GM19438 (cell line): ENCODE measurements at regions not wholly inside any gene's neighbourhood (a gene's known extent, or its start where the extent isn't known, plus 50 kb on each side); places are given as distances from the start of the nearest gene placed in this dataset.

Experiments
- ATAC-seq: cut with Tn5 transposase; IDR thresholded peaks from one replicate; pipeline ENCODE4 v1.9.1; 2021; ENCODE audit warnings: low read depth; ENCODE audit not compliant: unreplicated experiment

DNA sequence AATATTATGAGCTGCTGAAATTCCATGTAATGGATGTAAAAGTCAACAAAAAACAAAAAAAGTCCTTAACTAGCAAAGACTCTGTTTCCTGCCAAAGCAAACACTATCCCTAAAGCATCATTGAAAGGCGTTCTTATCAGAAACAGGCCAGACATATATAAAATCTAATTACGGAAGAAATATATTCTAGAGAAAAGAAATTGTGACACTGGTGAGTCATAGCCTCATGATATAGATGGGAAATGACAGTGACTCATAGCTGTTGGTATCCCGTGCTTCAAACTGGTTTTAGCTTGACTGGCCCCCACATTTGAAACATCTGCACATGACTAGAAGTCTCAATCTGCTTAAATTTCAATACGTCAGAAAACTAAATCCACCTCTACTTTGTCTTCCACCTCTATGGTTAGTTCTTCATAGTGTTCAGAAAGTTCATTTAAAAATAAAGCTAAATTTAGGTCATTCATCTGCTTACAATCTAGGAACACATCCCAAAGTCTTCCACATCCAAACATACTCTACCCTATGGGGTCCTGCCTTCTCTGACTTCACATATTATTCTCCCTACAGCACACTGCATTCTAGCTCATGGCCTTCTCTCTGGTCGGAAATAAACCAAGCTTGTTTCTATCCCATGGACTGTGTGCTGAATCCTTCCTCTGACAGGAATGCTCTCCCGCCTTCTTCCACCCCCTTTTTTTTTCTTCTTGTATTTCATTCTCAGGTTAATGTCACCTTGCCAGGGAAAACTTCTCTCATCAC is 456.3 kb upstream of the ARRDC4 start:
- no peak for ATAC-seq

DNA sequence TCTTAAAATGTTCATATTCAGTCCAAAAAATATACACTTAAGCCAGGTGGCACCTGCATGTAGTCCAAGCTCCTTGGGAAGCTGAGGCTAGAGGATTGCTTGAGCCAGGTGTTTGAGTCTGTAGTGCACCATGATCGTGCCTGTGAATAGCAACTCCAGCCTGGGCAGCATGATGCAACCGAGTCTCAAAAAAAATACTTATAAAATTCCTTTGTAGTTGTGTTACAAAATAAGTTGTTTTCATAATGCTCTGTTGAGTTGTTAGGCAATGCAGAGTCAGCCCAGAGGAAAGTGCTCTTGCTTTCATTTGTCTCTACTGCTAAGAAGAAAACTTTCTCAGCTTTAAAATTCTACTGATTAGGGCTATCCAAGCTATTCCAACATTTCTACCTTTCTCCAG is 442.8 kb upstream of the ARRDC4 start:
- no peak for ATAC-seq

DNA sequence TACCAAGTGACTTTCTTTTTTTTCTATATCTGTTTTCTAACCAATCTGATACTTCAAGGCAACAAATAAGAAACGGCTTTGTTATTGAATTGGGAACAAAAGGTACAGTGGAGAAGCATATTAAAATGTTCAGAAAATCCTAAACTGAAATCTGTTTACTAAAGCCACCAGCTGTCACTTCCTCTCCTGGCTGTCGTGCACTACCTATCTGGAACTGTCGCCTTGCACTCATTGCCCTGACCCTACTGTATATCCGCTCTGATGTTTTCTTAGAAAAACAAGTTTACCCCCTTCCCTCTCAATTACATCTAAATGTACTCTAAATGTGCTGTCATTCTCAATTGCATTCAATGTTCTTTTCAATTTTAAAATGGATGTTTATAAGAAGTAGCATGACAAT is 439.8 kb upstream of the ARRDC4 start:
- no peak for ATAC-seq

DNA sequence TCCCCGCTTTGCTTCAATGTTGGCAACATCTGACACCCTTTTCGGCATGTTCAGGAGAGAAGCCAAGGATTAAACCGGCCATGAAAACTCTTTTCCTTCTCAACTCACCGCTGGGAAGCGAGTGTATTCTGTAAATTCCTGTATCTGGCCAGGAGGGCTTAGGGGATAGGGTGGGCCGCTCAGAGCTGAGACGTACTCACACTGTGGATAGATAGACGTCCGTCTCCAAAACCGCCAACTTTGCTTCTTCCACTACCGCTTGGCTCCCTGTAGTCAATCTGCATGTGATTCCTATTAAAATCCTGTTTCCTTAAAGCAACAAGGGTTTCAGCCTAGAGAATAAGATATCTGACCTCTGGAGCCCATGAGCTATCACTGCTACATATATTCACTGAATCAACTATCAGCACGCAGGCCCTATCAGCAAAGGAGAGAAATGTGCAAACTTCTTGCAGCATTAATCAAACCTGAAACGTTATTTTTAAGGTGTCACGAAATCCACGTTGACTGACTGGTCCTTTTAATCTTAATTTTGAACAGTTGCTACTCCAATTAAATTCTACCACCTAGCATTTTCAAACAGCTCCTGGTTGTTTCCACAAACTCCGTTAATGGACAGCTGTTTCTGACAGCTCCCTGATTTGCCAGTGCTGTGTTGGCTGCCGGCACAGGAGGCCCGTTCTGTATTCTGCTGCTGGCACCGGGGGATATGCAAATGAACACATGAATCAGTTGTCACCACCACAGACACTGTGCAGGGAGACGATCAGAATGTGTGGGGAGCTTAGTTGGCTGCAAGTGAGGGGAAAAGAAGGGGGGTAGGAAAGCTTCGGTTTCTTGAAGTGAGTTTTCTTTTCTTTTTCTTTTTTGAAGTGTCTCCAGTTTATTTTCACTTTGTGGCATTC is 438.9 kb upstream of the ARRDC4 start:
- ATAC-seq = no peak

DNA sequence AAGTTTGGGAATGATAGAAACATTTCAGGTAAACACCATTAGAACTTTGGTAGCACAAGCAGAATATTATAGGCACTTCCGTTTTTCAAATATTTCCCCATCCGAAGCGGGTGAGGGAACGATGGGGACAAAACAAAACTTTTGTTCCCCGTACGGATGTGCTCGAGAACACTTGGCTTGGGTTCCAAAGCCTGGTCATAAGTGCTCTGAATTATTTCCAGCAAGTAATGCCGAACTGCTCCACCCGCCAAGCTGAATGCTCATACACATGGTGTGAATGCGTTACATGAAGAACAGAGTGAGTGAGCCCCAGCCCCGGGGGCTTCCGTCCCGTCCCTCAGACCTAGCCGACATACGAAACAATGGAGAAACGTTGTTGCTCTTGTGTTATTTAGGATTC is 438.2 kb upstream of the ARRDC4 start:
- no peak for ATAC-seq

DNA sequence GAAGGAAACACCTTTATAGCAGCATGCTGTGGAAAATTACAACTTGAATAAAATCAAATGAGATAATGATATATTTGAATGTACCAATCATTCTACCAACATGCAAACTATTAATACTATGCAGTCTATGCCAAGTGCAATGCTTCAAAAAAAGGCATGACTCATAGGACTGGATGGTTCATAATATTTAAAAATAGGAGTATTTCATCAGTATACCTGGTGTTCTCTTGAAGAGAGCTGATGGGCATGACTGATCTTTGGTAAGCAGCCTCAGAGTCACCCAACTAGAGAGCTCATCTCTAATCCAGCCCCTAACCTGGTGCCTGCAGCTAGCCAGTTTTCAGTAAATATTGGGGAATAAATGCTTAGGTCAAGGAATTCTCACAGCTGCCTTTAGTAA is 434.7 kb upstream of the ARRDC4 start:
- ATAC-seq = no peak

DNA sequence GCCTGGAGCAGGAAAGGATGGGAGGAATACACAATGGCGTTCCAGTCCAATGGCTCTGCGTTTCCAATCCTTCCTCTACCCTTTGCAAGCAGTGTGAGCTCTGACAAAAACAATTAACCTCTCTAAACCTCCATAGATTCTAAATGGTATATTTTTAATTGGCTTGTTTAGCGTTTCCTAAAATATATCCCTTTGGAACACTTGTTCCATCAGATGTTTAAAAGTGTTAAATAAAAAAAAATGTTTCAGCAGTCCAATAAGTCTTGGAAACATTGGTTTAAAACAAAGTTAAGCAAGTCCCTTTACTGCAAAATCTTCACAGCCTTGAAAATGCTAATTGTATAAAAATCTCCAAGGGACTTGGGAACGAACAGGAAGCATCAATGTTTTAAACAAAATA is 432.3 kb upstream of the ARRDC4 start:
- no peak for ATAC-seq

DNA sequence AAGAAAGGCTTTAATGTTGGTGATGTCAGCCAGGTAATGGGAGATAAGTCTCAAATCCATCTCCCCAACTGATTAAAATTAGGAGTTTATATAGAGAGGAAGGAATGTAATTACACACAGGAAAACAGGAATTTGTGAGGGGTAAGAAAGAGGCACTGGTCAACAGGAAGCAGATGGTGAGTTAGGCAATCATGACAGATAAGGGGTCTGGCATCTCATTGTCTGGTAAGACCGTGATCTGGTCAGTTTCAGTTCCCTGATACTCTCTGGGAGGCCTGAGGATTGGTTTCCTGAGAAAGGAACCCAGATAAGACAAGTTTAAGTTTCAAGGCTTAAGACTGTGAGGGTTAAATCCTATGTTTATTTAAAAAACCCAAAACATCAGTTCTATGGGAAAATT is 414.7 kb upstream of the ARRDC4 start:
- no peak for ATAC-seq

DNA sequence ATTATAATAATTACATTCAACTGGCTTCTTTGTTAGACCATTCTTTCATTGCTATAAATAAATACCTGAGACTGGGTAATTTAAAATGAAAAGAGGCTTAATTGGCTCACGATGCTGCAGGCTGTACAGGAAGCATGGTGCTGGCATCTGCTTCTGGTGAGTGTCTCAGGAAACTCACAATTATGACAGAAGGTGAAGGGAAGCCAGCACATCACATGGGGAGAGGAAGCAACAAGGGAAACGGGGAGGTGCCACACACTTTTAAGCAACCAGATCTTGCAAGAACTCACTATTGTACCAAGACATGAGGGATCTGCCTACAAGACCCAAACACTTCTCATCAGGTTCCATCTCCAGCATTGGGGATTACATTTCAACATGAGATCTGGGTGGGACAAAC is 413.1 kb upstream of the ARRDC4 start:
- no peak for ATAC-seq

DNA sequence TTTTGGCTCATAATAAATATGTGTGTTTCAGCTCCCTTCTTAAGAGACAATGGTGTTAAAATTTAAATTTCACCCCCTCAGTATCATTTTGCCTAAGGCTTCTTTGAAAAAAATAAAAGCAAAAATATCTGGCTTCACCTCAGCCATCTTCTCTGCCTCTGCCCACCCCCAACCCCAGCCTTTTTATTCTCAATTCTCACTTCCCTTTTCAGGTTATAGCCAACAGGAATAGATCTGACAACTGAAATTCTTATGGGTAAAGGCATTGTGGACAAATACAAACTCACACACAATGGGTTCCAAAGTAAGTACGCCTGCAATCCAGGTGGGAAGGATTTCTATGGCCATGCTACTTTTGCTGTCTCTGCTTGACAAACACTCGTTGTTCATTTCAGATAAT is 399.0 kb upstream of the ARRDC4 start:
- no peak for ATAC-seq

DNA sequence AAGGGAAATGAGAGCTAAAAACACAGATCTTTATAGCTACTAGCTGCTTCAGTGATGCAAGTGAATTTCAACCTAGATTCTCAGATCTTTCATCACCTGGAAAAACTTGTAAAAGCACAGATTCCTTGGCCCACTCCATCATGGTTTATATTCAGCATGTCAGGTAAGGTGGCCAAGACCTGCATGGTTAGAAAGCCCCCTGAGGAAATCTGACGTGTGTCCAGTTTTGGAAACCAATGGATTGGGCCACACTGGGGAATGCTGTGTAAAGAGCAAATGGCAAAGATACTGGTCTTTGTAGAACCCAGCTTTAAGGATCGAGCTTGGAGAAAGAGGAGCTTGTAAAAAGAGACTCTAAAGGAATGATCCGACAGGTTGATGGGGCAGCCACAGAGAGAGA is 397.0 kb upstream of the ARRDC4 start:
- ATAC-seq = no peak

DNA sequence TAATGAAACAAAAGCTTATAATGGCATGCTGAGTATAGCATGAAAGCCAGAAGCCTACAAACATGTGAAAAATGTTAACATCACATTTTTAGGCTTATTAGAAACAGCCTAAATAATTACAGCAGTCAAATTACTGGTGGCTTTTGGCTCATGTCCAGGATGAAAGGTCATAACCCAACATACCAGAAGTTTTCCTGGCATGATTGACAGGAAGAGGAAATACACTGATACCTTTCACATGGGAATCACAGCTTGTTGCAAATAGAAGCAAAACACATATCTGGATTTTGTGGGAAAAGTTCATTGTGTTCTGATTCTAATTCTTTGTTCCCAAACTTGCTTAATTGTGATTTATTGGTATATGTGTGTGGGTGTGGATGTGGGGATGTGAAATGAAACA is 393.5 kb upstream of the ARRDC4 start:
- no peak for ATAC-seq

DNA sequence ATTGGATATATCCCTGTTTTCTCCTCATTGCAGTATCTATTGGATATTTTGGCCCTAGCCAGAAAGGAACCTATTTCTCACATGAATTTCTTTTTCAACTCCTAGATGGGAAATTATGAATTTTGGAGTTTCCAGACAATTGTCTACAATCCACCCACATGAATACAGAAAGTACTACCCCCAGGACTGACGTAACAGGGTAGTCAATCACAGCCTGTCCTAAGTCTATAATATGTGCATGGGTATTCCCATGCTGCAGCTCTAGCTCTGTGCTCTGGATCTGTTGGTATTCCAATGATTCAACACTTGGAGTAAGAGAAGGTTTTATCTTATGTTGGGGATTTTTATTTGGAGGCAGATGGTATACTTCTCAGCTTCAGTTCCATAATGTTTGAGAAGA is 393.1 kb upstream of the ARRDC4 start:
- no peak for ATAC-seq

DNA sequence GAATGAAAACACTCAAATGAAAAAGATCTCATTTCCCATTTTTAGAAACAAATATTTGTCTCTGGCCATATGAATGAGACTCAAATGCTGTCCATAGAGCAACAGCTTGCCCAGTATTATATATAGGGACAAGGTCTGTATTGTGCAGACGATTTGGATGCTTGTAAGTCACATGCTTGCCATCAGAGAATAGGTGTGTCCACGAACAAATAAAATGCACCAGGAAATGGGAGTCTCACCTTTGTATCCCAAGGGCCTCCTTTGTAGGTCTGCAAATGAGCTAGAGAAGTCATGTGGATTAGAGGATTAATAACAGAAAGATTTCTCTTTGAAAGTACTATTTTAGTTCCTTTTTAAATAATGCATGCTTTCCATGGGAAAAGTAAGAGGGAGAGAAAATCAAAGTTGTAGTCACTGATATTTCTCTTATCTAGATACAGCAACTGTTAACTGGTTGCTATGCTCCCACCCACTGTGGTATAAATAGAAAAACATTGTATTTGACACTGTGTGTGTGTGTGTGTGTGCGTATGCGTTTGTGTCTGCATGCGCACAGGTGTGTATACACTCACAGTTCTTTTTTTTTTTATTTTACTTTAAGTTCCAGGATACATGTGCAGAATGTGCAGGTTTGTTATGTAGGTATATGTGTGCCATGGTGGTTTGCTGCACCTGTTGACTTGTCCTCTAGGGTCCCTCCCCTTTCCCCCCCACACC is 383.4 kb upstream of the ARRDC4 start:
- ATAC-seq = no peak

DNA sequence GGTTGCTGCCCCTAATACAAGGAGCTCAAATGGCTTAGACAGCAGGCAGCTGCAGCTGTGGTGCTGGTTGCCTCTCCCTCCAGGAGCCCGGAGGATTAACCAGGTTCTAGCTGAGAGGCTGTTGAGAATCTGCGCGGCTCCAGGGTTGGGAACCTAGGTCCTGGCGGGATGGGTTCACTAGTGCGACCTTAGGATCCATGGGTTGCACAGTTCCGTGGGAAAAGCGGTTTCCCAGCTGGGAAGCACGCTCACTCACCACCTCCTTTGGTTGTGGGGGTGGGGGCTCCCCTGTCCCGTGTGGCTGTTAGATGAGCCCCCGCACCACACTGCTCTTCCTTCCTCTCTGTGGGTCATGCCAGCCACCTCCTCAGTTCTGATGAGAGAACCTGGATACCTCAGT is 375.1 kb upstream of the ARRDC4 start:
- no peak for ATAC-seq

DNA sequence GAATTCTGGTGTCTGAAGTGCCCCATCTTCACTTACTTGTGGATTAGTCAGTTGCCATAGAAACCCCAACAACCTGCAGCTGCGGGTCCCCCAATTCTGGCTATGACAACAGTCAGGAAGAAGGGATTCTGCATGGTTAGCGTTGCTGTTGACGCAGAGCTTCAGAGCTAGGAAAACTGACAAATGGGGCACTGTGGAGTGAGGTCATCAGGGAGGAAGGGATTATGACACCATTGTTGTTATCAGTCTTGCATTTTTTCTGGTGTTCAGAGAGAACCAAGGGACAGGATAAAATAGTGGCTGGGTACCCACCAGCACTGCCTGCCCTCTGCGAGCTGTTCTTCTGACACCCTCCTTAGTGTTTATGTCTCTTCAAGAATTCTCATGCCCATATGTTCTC is 367.7 kb upstream of the ARRDC4 start:
- no peak for ATAC-seq

DNA sequence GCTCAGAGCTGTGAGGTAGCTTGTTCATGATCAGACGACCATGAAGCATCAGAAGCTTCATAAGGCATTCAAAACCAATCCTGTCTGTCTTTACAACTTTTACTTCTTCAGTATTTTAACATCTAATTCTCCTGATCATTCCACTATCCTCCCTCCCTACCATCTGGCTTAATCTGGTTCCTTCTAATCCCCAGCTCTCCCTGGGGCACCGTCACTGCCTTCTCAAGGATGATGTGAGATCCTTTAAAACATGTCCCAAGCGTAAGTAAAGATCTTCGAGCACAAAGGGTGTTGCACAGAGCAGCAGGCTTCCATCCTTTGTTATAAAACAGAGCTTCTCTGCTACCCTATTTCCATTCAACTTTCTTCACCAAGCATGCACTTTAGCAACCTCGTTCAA is 362.7 kb upstream of the ARRDC4 start:
- ATAC-seq = no peak

DNA sequence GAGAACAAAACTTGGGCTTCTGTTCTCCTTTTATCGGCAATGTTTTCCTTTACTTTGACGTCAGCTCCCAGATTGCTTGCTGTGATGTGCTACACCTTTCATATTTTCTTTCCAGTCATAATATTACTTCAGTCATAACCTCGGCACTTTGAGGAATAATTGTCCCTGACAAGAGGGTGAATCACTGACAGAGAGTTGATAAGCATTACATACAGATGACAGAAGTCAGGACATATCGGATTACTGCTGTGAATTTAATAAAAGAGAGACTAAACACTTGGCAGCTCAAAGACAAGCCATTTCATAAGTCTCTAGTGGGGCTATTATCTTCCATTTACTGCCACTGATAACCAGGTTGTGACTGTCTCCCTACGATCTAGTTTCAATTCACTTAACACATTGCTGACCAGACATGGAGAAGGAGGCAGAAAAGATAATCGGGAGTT is 362.1 kb upstream of the ARRDC4 start:
- ATAC-seq = no peak

DNA sequence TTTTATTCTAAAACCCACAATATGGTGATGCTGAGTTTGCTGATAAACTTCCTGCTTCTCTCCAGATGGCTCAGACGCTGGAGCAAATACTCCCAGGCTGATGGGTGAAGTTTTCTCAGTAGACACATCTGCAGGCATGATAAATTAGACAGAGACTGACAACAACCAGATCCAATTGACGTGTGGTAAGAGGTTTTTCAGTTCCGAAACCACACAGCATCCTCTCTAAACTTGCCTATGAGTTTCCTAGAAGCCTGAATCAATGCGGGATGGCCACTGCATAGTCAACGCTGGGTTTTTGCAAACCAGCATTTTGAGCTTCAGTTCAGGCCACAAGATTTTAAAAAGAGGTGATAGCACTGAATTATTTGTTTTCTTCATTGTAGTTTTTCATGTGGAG is 360.3 kb upstream of the ARRDC4 start:
- no peak for ATAC-seq

DNA sequence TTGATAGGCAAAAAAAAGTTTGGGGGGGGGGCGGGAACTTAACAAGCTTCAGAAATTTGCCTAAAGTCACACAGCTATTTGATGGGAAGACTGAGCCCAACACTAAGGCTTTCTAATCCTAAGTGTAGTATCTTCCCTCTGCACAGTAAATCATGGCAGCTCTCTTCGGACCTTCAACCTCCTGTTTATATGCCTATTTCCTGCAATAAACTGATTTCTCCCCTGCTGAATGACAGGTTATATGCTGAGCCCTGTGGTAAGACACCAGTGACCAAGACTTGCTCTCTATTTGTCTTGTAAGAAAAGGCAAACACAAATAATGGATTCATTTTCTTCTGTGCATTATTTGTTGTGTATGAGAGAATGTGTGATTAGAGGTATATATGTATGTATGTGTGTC is 355.8 kb upstream of the ARRDC4 start:
- ATAC-seq = no peak

DNA sequence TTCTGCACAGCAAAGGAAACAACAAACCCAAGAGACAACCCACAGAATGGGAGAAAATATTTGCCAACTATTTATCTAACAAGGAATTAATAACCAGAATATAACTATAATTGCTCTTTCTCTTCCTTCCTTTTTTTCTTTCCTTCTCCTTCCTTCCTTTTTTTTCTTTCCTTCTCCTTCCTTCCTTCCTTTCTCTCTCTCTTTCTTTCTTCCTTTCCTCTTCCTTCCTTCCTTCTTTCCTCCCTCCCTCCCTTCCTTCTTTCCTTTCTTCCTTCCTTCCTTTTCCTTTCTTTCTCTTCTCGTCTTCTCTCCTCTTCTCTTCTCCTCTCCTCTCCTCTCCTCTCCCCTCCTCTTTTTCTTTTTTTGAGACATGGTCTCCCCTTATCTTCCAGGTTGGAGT is 345.4 kb upstream of the ARRDC4 start:
- no peak for ATAC-seq
